SK-N-SH treated with all-trans-retinoic acid at 6 μM for 48 hours (cell line): ENCODE measurements at regions not wholly inside any gene's neighbourhood (a gene's known extent, or its start where the extent isn't known, plus 50 kb on each side); places are given as distances from the start of the nearest gene placed in this dataset.

ENCODE experiments used
- TOX ChIP-seq: fragments of 250-450 bp; sonication (Bioruptor Pico); IDR thresholded peaks from 2 replicates; pipeline ENCODE4 v1.8.0; 2021; ENCODE audit warnings: mild to moderate bottlenecking, moderate library complexity, borderline replicate concordance
- TF ChIP-seq, protein P1 (sequence below): fragments of 250-450 bp; sonication (Bioruptor Pico); IDR thresholded peaks from 2 replicates; pipeline ENCODE4 v1.8.0; 2020; ENCODE audit warnings: mild to moderate bottlenecking, moderate library complexity, borderline replicate concordance

DNA sequence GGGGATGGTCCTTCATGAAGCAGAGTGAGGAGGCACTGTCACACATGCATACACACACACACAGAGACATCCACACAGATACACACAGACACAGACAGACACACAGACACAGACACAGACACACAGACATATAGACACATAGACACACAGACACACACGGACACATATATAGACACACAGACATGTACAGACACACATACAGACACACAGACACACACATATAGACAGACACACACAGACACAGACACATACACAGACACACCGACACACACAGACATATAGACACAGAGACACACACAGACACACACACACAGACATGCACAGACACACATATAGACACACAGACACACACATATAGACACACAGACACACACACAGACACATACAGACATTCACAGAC lies 173.9 kb downstream of the URI1 start:
- TF ChIP-seq, protein P1, sequence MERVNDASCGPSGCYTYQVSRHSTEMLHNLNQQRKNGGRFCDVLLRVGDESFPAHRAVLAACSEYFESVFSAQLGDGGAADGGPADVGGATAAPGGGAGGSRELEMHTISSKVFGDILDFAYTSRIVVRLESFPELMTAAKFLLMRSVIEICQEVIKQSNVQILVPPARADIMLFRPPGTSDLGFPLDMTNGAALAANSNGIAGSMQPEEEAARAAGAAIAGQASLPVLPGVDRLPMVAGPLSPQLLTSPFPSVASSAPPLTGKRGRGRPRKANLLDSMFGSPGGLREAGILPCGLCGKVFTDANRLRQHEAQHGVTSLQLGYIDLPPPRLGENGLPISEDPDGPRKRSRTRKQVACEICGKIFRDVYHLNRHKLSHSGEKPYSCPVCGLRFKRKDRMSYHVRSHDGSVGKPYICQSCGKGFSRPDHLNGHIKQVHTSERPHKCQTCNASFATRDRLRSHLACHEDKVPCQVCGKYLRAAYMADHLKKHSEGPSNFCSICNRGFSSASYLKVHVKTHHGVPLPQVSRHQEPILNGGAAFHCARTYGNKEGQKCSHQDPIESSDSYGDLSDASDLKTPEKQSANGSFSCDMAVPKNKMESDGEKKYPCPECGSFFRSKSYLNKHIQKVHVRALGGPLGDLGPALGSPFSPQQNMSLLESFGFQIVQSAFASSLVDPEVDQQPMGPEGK (CRISPR knock-in tag), result no peak
- no peak for TF ChIP-seq TOX (CRISPR knock-in tag)
